Hepatocyte (in vitro differentiated cells): ENCODE measurements at regions not wholly inside any gene's neighbourhood (a gene's known extent, or its start where the extent isn't known, plus 50 kb on each side); places are given as distances from the start of the nearest gene placed in this dataset.
"Not testable (repeated sequence)": the region's sequence is repeated elsewhere in the genome, so short reads cannot be mapped to it uniquely, and the experiment has no call there.

ENCODE experiments used
- DNase-seq: peaks from one replicate; pipeline ENCODE4 v3.0.0-alpha.2; 2016; ENCODE audit warnings: low spot score
- H2AFZ ChIP-seq: fragments of 200-600 bp; sonication (generic); 2 replicates; pipeline ENCODE4 v1.6.0; 2016; ENCODE audit warnings: antibody characterized with exemption, mild to moderate bottlenecking
- H3K27ac ChIP-seq: fragments of 200-600 bp; sonication (generic); 2 replicates; pipeline ENCODE4 v1.5.1; 2016; ENCODE audit warnings: mild to moderate bottlenecking
- H3K27me3 ChIP-seq: fragments of 200-600 bp; sonication (generic); 2 replicates; pipeline ENCODE4 v1.6.1; 2016
- H3K36me3 ChIP-seq: fragments of 200-600 bp; sonication (generic); replicated peaks from 2 replicates; pipeline ENCODE4 v1.5.1; 2016; ENCODE audit warnings: low read depth; ENCODE audit not compliant: insufficient read depth
- H3K4me1 ChIP-seq: fragments of 200-600 bp; sonication (generic); 2 replicates; pipeline ENCODE4 v1.5.1; 2016; ENCODE audit warnings: mild to moderate bottlenecking, moderate library complexity; ENCODE audit not compliant: insufficient read depth
- H3K4me2 ChIP-seq: fragments of 200-600 bp; sonication (generic); 2 replicates; pipeline ENCODE4 v1.6.0; 2016
- H3K4me3 ChIP-seq: fragments of 200-600 bp; sonication (generic); 2 replicates; pipeline ENCODE4 v1.5.1; 2016; ENCODE audit warnings: mild to moderate bottlenecking
- H3K79me2 ChIP-seq: fragments of 200-600 bp; sonication (generic); 2 replicates; pipeline ENCODE4 v1.6.0; 2017; ENCODE audit warnings: mild to moderate bottlenecking
- H3K9me2 ChIP-seq: fragments of 200-600 bp; sonication (generic); replicated peaks from 2 replicates; pipeline ENCODE4 v1.6.0; 2017; ENCODE audit warnings: mild to moderate bottlenecking; ENCODE audit not compliant: insufficient read depth
- H3K9me3 ChIP-seq: fragments of 200-600 bp; sonication (generic); 2 replicates; pipeline ENCODE4 v1.5.1; 2016; ENCODE audit warnings: low read depth, mild to moderate bottlenecking
- H4K20me1 ChIP-seq: fragments of 200-600 bp; sonication (generic); 2 replicates; pipeline ENCODE4 v1.6.0; 2016; ENCODE audit warnings: mild to moderate bottlenecking; ENCODE audit not compliant: insufficient read depth, poor library complexity, severe bottlenecking
- CTCF ChIP-seq: fragments of 200-600 bp; sonication (generic); IDR thresholded peaks from 2 replicates; pipeline ENCODE4 v1.5.1; 2016; ENCODE audit warnings: antibody characterized with exemption, mild to moderate bottlenecking; ENCODE audit not compliant: poor library complexity
- EZH2 ChIP-seq: fragments of 200-600 bp; sonication (generic); IDR thresholded peaks from 2 replicates; pipeline ENCODE4 v1.6.1; 2016; ENCODE audit warnings: antibody characterized with exemption, mild to moderate bottlenecking, borderline replicate concordance
- EZH2phosphoT487 ChIP-seq: fragments of 200-600 bp; sonication (generic); IDR thresholded peaks from one replicate; pipeline ENCODE4 v1.6.1; 2018; ENCODE audit warnings: antibody characterized with exemption, mild to moderate bottlenecking, low read depth, moderate library complexity; ENCODE audit not compliant: unreplicated experiment, severe bottlenecking
- WGBS: methylation state at CpG from one replicate; pipeline ENCODE4 v1.1.6; 2016; ENCODE audit warnings: low lambda C conversion rate; ENCODE audit errors: missing lambda C conversion rate; 5-methylcytosine and 5-hydroxymethylcytosine counted together

GRCh38 chr1:69110851-69111250 lies 456.9 kb upstream of the LRRC7 start:
- H4K20me1 ChIP-seq = no peaks in the 10 kb centered on the region
- no peak overlapping the region for H3K4me3 ChIP-seq
- no peaks in the 10 kb centered on the region for H3K4me1 ChIP-seq
- TF ChIP-seq EZH2phosphoT487 = no peak
- no peak for TF ChIP-seq EZH2
- no peak for TF ChIP-seq CTCF
- no peaks in the 10 kb centered on the region for H3K36me3 ChIP-seq
- 38% methylated on average over 1 of the region's 1 CpG for WGBS
- no peaks in the 10 kb centered on the region for H3K27me3 ChIP-seq
- no peaks in the 10 kb centered on the region for H3K9me3 ChIP-seq
- no peak overlapping the region for H3K27ac ChIP-seq
- H3K79me2 ChIP-seq = no peaks in the 10 kb centered on the region
- H3K9me2 ChIP-seq = no peaks in the 10 kb centered on the region
- no peak overlapping the region for H2AFZ ChIP-seq
- H3K4me2 ChIP-seq = no peak overlapping the region
- DNase-seq = no peak

- H2AFZ ChIP-seq, H3K9me2 ChIP-seq, H3K9me3 ChIP-seq, H3K36me3 ChIP-seq, H3K27me3 ChIP-seq, H3K4me2 ChIP-seq, H3K4me1 ChIP-seq, H3K79me2 ChIP-seq, H4K20me1 ChIP-seq, H3K27ac ChIP-seq, DNase-seq, H3K4me3 ChIP-seq: not testable (repeated sequence)
- 87% methylated on average over 23 of the region's 24 CpGs for WGBS
These were observed 447.5 kb upstream of the LRRC7 start for GRCh38 chr1:69120126-69120741.

- Histone ChIP-seq H3K27me3 (no peaks in the 10 kb centered on the region), H4K20me1 (no peaks in the 10 kb centered on the region), H3K9me2 (no peaks in the 10 kb centered on the region), H3K36me3 (no peaks in the 10 kb centered on the region), H3K27ac (no peak overlapping the region), H3K4me1 (no peaks in the 10 kb centered on the region), H2AFZ (no peak overlapping the region), H3K79me2 (no peaks in the 10 kb centered on the region), H3K4me2 (no peak overlapping the region), H3K9me3 (no peaks in the 10 kb centered on the region), H3K4me3 (no peak overlapping the region)
- TF ChIP-seq EZH2 (no peak), EZH2phosphoT487 (no peak), CTCF (no peak)
- 97% methylated on average over 3 of the region's 3 CpGs for WGBS
- DNase-seq = no peak
These were observed 446.9 kb upstream of the LRRC7 start for GRCh38 chr1:69120817-69121216.

- 66% methylated on average over 1 of the region's 1 CpG for WGBS
- DNase-seq = no peak
- H2AFZ ChIP-seq = no peak overlapping the region
- no peaks in the 10 kb centered on the region for H4K20me1 ChIP-seq
- H3K4me1 ChIP-seq = no peaks in the 10 kb centered on the region
- H3K9me3 ChIP-seq = no peaks in the 10 kb centered on the region
- H3K79me2 ChIP-seq = no peaks in the 10 kb centered on the region
- H3K27me3 ChIP-seq = no peaks in the 10 kb centered on the region
- H3K36me3 ChIP-seq = no peaks in the 10 kb centered on the region
- TF ChIP-seq EZH2 (no peak), CTCF (no peak), EZH2phosphoT487 (no peak)
- H3K4me3 ChIP-seq = no peak overlapping the region
- no peak overlapping the region for H3K4me2 ChIP-seq
- no peaks in the 10 kb centered on the region for H3K9me2 ChIP-seq
- no peak overlapping the region for H3K27ac ChIP-seq
These were observed 446.0 kb upstream of the LRRC7 start for GRCh38 chr1:69121723-69122122.
